ENCODE measurements at regions not wholly inside any gene's neighbourhood (a gene's known extent, or its start where the extent isn't known, plus 50 kb on each side); places are given as distances from the start of the nearest gene placed in this dataset.
"Not testable (repeated sequence)": the region's sequence is repeated elsewhere in the genome, so short reads cannot be mapped to it uniquely, and the experiment has no call there.

DNA sequence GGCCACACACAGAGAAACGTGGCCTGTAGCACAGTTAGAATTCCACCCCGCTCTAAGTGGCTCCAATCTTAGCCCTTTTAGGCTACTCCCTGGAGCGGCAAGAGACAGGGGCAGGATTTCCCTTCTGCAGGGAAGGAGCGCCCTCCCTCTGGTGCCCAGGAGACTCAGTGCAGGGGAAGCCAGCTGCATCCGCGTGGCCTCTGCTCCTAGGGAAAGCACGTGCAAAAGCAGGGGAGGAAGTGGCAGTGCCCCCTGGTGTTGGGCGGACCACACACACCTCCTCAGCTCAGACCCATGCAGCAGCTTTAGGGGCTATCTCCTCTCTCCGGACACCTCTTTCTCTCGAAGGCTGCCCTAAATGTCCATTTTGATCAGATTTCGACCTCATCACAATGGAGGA is 50.0 kb downstream of the SPRING1 start:
- DNase-seq (ENCODE audit: low read depth, low spot score), result peak; percentile 84

- no peak for DNase-seq (ENCODE audit: low read depth, low spot score)
Measured at GRCh38 chr12:116684891-116685290, 53.0 kb downstream of the SPRING1 start.

- no peak for DNase-seq (ENCODE audit: low read depth, low spot score)
Measured at GRCh38 chr12:116677202-116677661, 60.6 kb downstream of the SPRING1 start.

DNA sequence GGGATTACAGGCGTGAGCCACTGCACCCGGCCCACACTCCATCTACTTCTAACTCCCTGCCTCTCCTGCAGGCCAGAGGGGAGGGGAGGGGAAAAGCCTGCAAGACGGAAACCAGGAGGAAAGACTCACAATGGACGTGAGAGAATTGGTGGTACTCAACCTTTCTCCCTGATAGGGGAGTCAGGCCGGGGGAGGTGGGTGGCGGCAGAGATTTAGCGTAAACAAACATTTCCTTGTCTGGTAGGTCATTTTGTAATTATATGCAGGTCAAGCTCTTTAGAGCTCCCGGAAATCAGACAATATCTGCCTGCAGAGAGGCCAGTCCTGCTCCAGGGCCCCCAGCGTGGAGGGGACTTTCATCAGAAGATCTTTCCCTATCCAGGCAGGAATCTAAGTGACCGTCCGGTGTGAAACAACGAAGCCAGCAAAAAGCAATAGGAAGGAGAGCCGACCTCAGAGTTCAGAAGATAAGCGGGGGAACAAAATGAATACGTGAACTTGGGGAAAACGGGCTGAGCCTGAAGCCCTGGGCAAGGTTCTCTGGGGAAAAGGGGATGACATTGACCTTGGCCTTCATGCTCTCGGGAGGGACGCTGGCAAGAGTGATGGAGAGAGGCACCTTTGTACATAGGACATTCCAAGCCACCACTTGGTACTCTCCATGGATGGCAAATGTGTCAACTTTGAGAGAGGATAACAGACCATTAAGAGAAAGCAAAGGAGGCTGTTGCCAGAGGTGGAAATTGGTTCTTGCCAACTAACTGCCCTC is 62.3 kb downstream of the SPRING1 start:
- DNase-seq (ENCODE audit: low read depth, low spot score), result no peak

DNA sequence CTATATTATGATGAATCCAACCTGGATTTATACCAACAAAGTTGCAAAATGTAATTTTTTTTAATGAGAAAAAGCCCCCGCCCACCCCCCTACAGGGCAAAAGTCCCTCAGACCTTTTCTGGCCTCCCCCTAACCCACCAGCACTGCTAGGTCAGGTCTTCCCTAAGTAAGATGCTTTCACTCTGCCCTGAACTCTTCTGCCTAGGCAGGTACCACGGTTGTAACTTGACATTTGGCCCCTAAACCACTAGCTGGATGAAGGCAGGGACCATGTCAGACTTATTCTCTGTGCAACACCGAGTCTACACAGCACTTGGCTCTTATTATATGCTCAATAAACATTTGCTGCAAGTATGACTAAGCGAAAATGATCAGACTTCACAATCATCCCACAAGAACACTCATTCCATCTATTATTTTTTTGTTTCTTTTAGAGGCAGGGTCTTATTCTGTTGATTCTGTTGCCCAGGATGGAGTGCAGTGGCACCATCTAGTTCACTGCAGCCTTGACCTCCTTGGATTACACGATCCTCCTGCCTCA is 63.2 kb downstream of the SPRING1 start:
- no peak for DNase-seq (ENCODE audit: low read depth, low spot score)

DNA sequence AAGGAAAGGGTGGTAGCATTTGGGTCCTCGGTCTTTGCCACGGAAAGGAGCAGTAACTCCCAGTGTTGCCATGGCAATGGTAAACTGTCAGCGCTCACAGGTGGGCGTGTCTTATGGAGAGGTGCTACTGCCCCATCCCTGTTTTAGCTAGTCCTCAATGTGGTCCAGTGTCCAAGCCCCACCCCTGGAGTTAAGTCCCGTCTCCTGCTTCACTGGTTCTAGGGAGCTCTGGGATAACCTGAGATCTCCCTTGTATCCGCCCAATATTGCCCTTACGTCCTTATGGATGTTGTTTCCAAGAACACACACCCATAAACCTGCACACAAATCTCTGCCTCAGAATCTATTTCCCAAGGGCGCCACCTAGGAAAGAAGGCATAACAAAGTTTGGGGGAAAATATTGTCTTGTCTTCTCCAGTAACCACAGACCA is 64.2 kb downstream of the SPRING1 start:
- DNase-seq (ENCODE audit: low read depth, low spot score), result no peak

- no peak for DNase-seq (ENCODE audit: low read depth, low spot score)
Measured at GRCh38 chr12:116672842-116673516, 64.9 kb downstream of the SPRING1 start.

GRCh38 chr12:116672010-116672409 is 65.9 kb downstream of the SPRING1 start:
- DNase-seq (ENCODE audit: low read depth, low spot score), result no peak

DNA sequence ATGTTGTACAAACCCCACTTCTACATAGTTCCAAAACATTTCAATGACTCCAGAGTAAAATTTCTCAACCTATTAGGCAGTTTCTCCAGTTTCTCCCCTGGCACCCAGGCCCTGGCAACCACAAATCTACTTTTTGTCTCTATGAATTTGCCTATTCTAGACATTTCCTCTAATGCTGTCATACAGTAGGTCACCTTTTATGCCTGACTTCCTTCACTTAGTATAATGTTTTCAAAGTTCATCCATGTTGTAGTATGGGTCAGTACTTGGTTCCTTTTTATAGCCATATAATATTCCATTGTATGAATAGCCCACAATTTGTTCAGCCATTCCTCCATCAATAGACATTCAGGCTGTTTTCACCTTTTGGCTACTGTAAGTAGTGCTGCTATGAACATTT is 67.0 kb downstream of the SPRING1 start:
- DNase-seq (ENCODE audit: low read depth, low spot score), result no peak

DNA sequence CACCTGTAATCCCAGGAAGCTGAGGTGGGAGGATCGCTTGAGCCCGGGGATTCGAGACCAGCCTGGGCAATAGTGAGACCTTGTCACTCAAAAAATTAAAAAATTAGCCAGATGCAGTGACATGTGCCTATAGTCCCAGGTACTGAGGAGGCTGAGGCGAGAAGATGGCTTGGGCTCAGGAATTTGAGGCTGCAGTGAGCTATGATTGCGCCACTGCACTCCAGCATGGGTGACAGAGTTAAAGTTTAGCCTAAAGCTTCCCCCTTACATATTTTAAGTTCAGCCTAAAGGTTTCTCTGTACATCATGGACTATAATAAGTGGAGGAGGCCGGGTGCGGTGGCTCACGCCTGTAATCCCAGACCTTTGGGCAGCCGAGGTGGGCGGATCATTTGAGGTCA is 70.1 kb downstream of the SPRING1 start:
- DNase-seq (ENCODE audit: low read depth, low spot score), result no peak

DNA sequence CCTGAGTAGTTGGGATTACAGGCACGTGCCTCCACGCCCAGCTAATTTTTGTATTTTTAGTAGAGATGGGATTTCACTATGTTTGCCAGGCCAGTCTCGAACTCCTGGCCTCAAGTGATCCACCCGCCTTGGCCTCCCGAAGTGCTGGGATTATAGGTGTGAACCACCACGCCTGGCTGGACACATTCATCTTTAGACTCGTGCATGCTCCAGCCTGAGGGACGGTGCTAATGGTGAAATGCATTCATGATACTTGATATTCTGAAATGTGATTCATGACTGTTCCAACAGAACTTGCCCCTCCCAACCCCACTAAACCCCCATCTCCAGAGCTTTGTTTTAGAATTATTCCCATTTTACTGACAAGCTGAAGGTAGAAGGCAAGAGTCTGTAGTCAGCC is 71.0 kb downstream of the SPRING1 start:
- not testable (repeated sequence) for DNase-seq (ENCODE audit: low read depth, low spot score)

- DNase-seq (ENCODE audit: low read depth, low spot score), result no peak
Measured at GRCh38 chr12:116666305-116666673, 71.6 kb downstream of the SPRING1 start.

- DNase-seq (ENCODE audit: low read depth, low spot score), result no peak
Measured at GRCh38 chr12:116665666-116666304, 72.1 kb downstream of the SPRING1 start.

GRCh38 chr12:116664085-116664484 is 73.8 kb downstream of the SPRING1 start:
- DNase-seq (ENCODE audit: low read depth, low spot score), result no peak

GRCh38 chr12:116662612-116663144 is 75.2 kb downstream of the SPRING1 start:
- DNase-seq (ENCODE audit: low read depth, low spot score), result no peak

DNA sequence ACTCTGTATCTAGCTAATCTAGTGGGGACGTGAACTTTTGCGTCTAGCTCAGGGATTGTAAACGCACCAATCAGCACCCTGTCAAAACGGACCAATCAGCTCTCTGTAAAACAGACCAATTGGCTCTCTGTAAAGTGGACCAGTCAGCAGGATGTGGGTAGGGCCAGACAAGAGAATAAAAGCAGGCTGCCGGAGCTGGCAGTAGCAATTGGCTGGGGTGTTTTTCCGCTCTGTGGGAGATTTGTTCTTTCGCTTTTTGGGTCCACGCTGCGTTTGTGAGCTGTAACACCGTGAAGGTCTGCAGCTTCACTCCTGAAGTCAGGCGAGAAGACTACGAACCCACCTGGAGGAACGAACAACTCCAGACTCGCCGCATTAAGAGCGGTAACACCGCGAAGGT is 76.5 kb downstream of the SPRING1 start:
- no peak for DNase-seq (ENCODE audit: low read depth, low spot score)

- not testable (repeated sequence) for DNase-seq (ENCODE audit: low read depth, low spot score)
Measured at GRCh38 chr12:116660740-116661139, 77.1 kb downstream of the SPRING1 start.

GRCh38 chr12:116659771-116660481 is 77.9 kb downstream of the SPRING1 start:
- no peak for DNase-seq (ENCODE audit: low read depth, low spot score)

DNA sequence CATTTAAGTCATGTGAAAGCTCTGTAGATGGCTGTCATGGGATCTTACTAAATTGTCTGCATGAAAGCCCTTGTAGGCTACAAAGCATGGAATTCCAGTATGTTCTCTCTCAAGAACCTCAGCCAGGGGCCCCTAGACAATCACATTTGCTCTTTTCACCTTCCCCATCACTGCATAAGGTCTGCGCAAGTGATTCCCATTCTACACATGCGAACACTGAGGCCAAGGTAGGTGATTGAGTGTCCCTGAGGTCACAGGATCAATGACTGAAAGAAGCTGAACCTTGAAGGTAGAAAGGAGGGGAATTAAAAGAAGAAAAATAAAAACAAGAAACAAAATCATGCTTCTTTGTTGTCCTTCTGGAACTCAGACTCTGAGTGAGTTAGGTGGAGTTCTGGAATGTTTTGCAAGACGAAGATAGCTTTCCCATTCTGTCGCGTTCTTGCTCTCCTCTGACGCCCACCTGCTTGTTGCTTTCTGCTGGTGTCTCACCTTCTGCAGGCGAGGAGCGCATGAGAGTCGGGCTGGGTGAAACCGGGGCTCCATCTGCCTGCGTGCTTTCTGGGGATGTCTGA is 79.9 kb downstream of the SPRING1 start:
- DNase-seq (ENCODE audit: low read depth, low spot score), result no peak

DNA sequence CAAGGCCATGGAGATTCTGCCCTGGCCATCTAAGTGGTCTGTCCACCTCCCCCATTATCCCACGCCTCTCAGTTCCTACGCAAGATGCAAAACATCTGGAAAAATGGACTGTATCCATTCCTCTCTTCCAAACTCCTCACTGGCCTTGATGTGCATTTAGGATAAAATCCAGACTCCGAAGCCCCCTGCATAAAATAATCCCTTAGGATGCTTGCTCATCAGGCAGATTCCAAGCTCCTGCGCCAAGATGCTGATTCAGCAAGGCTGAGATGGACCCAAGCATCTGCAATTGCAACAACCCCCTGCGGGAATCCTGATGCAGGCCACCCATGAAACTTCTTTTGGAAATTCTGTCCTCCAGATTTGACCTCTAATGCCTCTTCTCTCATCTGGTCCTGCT is 81.6 kb downstream of the SPRING1 start:
- DNase-seq (ENCODE audit: low read depth, low spot score), result no peak

DNA sequence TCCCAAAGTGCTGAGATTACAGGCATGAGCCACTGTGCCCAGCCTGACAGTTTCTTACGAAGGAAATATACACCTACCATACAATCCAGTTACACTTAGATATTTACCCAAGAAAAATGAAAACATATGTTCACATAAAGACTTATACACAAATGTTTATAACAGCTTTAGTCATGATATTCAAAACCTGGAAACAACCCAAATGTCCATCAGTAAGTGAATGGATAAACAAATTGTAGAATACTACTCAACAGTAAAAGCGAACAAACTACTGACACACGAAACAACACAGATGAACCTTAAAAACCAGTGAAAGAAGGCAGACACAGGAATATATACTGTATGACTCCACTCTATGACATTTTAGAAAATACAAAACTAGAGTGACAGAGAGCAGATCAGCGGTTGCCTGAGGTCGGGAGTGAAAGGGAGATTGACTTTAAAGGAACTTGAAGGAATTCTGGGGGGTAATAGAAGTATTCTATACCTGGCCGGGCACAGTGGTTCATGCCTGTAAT is 83.6 kb downstream of the SPRING1 start:
- no peak for DNase-seq (ENCODE audit: low read depth, low spot score)

Measured in iPS DF 19.7 (cell line).